AML-193 (cell line): ENCODE measurements at regions not wholly inside any gene's neighbourhood (a gene's known extent, or its start where the extent isn't known, plus 50 kb on each side); places are given as distances from the start of the nearest gene placed in this dataset.

Experiments
- DNase-seq, 2 experiments: peaks; one replicate each; lab custom pipeline; 2025; lab: John Stamatoyannopoulos, UW

GRCh38 chrX:95029571-95029970 is 1355.6 kb downstream of the FAM133A start:
- DNase-seq, result no peak

DNA sequence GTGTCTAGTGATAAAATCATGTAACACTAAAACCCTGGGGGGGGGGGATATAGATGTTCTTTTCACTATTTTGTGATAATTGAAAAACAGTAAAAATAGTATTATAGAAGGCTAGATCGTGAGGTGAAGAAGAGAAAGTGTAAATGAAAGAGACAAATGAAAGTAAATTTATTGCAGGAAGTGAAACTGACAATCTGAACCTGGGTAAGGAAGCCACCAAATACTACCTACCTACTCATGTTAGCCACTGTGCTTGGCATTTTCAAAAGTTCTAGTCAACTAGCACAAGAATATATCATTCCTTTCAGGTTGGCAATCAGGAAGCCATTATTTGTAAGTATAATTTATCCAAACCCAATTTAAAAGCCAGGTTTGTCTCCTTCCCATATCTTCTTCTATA is 1366.1 kb downstream of the FAM133A start:
- no peak for DNase-seq

DNA sequence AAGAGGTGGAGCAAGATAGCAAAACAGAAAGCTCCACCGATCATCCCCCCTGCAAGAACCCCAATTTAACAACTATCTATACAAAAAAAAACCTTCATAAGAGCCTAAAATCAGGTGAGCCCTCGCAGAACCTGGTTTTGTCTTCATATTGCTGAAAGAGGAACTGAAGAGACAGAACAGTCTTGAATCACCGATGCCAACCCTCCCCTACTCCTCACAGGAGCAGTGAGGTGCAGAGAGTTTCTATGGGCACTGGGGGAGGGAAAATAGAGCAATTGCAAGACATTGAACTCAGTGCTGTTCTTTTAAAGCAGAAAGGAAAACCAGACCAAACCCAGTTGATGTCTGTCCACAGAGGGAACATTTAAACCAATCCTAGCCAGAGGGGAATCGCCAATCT is 1370.3 kb downstream of the FAM133A start:
- DNase-seq, result no peak

DNA sequence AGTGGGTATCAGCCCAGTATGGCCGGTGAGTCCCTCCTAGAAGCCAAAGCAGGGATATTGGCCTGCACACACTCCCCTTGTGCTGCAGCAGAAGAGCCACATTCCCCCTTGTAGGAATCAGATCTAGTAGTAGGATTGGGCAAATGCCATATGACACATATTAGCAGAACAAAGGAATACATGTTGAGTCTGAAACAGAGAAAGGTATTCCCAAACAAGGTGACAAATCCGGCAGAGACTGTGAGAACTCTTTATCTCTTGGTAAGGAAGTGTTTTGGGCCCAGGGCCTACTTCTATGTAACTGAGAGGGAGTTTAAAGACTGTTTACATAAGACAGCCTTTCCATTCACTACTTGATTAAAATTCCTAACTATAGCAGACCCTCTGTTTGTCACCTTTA is 1382.0 kb downstream of the FAM133A start:
- DNase-seq, result no peak

GRCh38 chrX:95056901-95057300 is 1382.9 kb downstream of the FAM133A start:
- no peak for DNase-seq

- no peak for DNase-seq
Observed at GRCh38 chrX:95057341-95057740, 1383.3 kb downstream of the FAM133A start.

DNA sequence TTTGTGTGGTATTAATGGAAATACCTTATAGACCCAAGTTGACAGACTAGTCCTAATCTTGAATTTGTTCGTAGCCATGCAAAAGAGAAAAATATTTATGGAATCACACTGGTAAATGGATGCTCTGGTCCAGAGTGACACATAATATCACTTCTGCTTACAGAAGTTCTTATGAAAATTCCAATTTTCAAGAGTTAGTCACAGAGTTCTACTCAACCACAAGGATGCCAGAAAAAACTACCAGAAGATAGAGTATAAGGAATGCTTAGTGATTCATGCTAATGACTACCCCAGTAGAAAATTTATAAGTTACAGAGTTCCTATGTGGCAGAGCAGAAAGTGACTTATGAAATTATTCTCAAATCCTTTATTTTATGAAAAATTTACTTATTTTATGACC is 1384.8 kb downstream of the FAM133A start:
- DNase-seq, result no peak

DNA sequence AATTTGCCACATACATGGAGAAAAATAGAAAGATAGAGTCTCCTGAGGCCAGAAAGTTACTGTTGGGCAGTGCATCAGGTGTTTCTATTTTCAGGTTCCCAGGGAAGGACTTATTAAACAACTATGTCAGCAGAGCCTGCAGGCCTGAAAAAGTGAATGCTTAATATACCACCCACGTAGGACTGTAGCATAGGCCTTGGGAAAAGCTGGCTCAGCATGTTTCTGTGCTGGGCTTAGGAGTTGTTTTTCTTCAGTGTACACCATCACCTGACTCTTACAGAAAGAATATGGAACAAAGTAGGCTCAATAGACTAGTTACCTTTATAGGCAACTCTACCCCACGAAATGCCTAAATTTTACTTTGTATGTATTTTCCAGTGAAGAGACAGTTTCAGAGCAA is 1385.9 kb downstream of the FAM133A start:
- no peak for DNase-seq

DNA sequence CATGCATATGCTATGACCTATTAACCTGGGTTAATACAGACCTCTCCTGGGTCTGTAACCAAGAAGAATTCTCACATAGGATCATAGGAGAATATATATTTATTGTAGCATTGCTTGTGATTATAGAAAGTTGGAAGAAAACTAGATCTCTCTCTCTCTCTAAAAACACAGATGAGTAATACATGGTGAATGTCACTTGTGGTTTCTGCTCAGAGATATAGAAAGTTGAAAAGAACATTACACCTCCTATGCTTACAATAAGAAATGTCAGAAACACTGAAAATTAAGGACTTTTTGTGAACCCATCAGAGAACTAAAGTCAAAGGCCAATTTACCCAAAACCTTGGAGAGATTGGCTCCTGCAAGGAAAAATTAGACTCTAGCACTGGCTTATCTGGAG is 1389.5 kb downstream of the FAM133A start:
- DNase-seq, result no peak

DNA sequence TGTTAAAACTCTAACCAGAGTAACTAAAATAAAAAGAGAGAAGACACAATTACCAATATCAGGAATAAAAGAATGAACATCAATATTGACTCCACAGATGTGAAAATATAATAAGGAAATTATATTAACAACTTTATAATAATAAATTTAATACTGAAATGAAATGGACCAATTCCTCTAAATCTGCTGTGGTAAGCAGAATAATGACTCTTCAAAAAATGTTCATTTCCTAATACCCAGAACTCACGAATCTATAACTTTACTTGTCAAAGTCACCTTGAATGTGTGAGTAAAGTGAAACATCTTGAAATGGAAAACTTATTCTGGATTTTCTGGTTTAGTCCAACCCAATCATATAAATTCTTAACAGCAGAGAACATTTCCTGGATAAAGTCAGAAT is 1391.1 kb downstream of the FAM133A start:
- no peak for DNase-seq

GRCh38 chrX:95071052-95071451 is 1397.0 kb downstream of the FAM133A start:
- DNase-seq, result no peak

DNA sequence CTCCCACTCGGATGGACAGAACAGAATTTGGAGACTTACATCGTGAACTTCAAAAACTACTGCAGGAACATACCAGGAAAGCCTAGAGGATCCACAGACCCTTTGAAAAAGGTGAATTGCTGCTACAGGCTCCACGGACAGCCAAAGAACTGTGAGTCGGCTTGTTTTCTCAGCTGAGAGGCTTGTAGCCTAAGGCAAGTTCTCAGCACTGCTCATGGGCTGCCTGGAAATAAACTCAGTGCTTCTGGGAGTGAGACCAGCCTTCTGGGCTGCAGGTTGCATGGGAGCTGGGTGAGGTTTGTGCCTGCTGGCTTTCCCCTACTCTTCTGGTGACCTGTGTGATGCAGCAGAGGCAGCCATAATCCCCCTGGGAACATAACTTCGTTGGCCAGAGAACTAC is 1397.6 kb downstream of the FAM133A start:
- no peak for DNase-seq

GRCh38 chrX:95076449-95076848 is 1402.4 kb downstream of the FAM133A start:
- DNase-seq, result peak; percentile 13 to 16

GRCh38 chrX:95101851-95102390 is 1427.9 kb downstream of the FAM133A start:
- no peak for DNase-seq

- DNase-seq, result no peak
Observed at GRCh38 chrX:95117556-95117955, 1443.5 kb downstream of the FAM133A start.

DNA sequence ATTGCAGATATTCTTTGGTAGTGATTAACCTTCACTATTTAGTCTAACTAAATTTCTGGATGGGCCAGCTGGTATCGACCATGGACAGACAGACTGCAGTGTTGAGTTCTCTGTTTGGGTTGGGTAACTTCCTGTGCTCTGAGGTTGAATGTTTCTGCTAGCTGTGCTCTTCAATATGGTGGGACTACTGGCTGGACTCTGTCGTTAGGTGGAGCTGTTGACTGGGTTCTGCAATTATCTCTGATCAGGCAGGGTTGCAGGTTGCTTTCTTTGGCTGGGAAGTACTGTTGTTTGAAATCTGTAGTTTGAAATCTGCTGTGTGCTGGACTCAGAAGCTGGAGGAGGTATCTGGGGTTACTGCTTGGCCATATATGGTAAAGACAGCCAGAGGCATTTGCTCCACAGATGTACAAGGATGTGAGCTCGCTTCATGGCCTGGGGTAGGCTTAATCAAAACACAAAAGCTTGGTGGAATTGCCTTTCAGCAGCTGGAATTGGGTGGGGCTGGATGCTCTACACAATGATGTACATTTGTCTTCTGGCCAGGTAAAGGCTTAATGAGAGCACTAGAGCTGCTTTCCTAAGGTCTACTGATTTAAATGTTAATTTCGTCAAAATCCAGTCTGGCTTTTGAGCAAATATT is 1472.0 kb downstream of the FAM133A start:
- peak in 1 of 2 experiments; percentile 0 for DNase-seq

DNA sequence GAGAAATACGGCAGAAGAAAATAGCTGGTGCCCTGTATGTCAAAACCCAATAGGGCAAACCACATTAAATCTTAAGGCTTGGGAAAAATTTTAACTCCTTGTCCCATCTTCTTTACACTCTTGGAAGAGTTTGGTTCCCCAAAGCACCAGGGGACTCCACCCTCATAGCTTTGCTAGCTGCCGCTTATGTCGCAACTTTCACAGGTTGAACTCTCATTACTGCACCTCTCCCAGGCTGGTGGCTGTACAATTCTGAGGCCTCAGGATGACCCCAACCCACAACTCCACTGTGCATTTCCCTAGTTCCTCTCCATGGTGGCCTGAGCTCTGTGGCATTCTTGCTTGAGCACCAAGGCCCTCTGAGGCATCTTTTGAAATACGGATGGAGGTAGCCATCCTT is 1478.8 kb downstream of the FAM133A start:
- no peak for DNase-seq

DNA sequence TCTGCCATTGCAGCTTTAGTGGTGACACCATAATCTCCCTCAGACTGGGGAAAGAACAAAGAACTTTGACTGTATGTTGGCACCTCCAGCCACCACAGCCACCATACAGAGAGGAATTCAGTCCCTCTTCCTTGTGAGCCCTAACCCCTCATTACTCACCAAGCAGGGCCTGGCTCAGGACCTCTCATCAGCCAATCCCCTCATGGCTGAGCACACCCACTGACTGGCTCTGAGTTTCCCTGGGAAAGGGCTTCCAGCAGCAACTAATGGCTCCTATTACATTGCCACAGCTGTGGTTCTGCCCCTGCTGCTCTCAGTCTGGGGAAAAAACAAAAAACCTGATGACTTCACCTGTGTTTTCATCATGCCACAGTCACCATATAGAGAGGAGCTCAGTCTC is 1482.6 kb downstream of the FAM133A start:
- DNase-seq, result no peak
